Stomach smooth muscle (tissue), 2 donors: ENCODE measurements at regions not wholly inside any gene's neighbourhood (a gene's known extent, or its start where the extent isn't known, plus 50 kb on each side); places are given as distances from the start of the nearest gene placed in this dataset.

Source experiments
- H3K27ac ChIP-seq: one replicate; pipeline ENCODE4 v1.7.0; 2013; ENCODE audit warnings: mild to moderate bottlenecking, low read length, inconsistent platforms
- H3K27me3 ChIP-seq, 2 donors: one replicate each; pipeline ENCODE4 v1.7.0; 2013; ENCODE audit warnings: low read length in 2 of 2; ENCODE audit not compliant: insufficient read depth in 2 of 2, control insufficient read depth in 1 of 2
- H3K36me3 ChIP-seq, 2 donors: one replicate each; pipeline ENCODE4 v1.7.0; 2013; ENCODE audit warnings: low read length in 2 of 2; ENCODE audit not compliant: control insufficient read depth in 2 of 2, insufficient read depth in 2 of 2
- H3K4me1 ChIP-seq: one replicate; pipeline ENCODE4 v1.7.0; 2013; ENCODE audit warnings: low read length; ENCODE audit not compliant: control insufficient read depth, insufficient read depth
- H3K4me3 ChIP-seq, 2 donors: one replicate each; pipeline ENCODE4 v1.7.0; 2013; ENCODE audit warnings: low read length in 2 of 2
- H3K9ac ChIP-seq, 2 donors: one replicate each; pipeline ENCODE4 v1.7.0; 2013; ENCODE audit warnings: low read length in 2 of 2, mild to moderate bottlenecking in 1 of 2
- H3K9me3 ChIP-seq, 2 donors: one replicate each; pipeline ENCODE4 v1.7.0; 2013; ENCODE audit warnings: low read length in 2 of 2; ENCODE audit not compliant: control insufficient read depth in 2 of 2
- donor health status: healthy.
- donor health status: Pancreatic carcinoma.

- Histone ChIP-seq H3K4me3 (no peak overlapping the region), H3K36me3 (no peaks in the 10 kb centered on the region), H3K4me1 (no peaks in the 10 kb centered on the region), H3K9me3 (no peaks in the 10 kb centered on the region), H3K27me3 (no peaks in the 10 kb centered on the region), H3K9ac (no peak overlapping the region), H3K27ac (no peak overlapping the region)
These were observed 1582.8 kb downstream of the AACS start for GRCh38 chr12:126648074-126648473.

- H3K9me3 ChIP-seq: no peaks in the 10 kb centered on the region
- no peak overlapping the region for H3K27ac ChIP-seq
- H3K27me3 ChIP-seq: no peaks in the 10 kb centered on the region
- no peak overlapping the region for H3K4me3 ChIP-seq
- no peaks in the 10 kb centered on the region for H3K4me1 ChIP-seq
- H3K9ac ChIP-seq: no peak overlapping the region
- H3K36me3 ChIP-seq: no peaks in the 10 kb centered on the region
These were observed 1585.9 kb downstream of the AACS start for GRCh38 chr12:126651133-126651532.

- no peak overlapping the region for H3K9ac ChIP-seq
- H3K27me3 ChIP-seq: no peaks in the 10 kb centered on the region
- H3K4me1 ChIP-seq: no peaks in the 10 kb centered on the region
- no peak overlapping the region for H3K27ac ChIP-seq
- no peaks in the 10 kb centered on the region for H3K36me3 ChIP-seq
- no peak overlapping the region for H3K4me3 ChIP-seq
- peaks cover 3% of the 10 kb centered on the region in 2 donors for H3K9me3 ChIP-seq
These were observed 1598.3 kb downstream of the AACS start for GRCh38 chr12:126663304-126664094.

GRCh38 chr12:126667339-126667738, 1599.6 kb upstream of the TMEM132C start:
- no peak overlapping the region for H3K27ac ChIP-seq
- H3K9me3 ChIP-seq: peaks cover 3% of the 10 kb centered on the region in 2 donors
- no peaks in the 10 kb centered on the region for H3K4me1 ChIP-seq
- no peaks in the 10 kb centered on the region for H3K27me3 ChIP-seq
- H3K9ac ChIP-seq: no peak overlapping the region
- H3K36me3 ChIP-seq: no peaks in the 10 kb centered on the region
- no peak overlapping the region for H3K4me3 ChIP-seq

DNA sequence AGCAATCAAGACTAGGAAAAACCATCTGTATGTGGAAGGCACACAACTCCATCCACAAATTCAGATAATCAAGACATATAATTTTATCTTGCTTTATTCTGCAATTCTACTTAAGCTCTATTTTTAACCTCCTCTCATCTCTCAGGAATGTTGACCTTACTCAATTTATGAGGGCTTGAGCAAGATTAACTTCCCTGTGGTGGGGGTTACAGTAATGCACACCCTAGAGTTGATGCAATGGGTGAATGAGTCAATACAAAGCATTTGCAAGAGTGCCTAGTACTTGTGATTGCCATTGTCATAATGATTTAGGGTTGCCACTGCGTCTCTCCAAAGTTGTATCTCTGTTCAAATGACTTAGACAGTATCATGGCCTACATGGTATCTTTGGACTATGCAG, 1598.4 kb upstream of the TMEM132C start:
- Histone ChIP-seq H3K9me3 (no peaks in the 10 kb centered on the region), H3K27me3 (no peaks in the 10 kb centered on the region), H3K27ac (no peak overlapping the region), H3K9ac (no peak overlapping the region), H3K36me3 (no peaks in the 10 kb centered on the region), H3K4me3 (no peak overlapping the region), H3K4me1 (no peaks in the 10 kb centered on the region)

- Histone ChIP-seq H3K4me1 (no peaks in the 10 kb centered on the region), H3K27ac (no peak overlapping the region), H3K27me3 (no peaks in the 10 kb centered on the region), H3K9me3 (no peaks in the 10 kb centered on the region), H3K4me3 (no peak overlapping the region), H3K36me3 (no peaks in the 10 kb centered on the region), H3K9ac (no peak overlapping the region)
These were observed 1598.0 kb upstream of the TMEM132C start for GRCh38 chr12:126668961-126669360.

DNA sequence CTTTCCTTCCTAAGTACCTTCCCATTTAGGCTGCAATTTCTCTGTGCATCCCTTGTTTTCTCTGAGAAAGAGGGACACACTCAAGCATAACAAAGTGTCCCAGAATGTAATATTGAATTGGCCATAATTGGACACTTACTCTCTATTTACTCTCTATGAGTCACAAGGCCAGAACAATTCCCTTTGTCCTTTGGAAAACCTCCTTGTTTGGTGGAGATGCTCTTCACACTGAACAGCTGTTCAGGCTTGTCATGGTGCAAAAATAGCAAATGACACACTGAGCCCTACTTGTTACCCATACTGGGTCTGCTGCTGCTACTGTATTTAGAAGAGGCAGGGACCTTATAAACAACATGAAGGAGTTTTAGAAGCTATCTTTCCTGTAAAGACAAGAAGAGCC, 1590.5 kb upstream of the TMEM132C start:
- Histone ChIP-seq H3K4me3 (no peak overlapping the region), H3K4me1 (no peaks in the 10 kb centered on the region), H3K9ac (no peak overlapping the region), H3K27ac (no peak overlapping the region), H3K27me3 (no peaks in the 10 kb centered on the region), H3K9me3 (no peaks in the 10 kb centered on the region), H3K36me3 (no peaks in the 10 kb centered on the region)

DNA sequence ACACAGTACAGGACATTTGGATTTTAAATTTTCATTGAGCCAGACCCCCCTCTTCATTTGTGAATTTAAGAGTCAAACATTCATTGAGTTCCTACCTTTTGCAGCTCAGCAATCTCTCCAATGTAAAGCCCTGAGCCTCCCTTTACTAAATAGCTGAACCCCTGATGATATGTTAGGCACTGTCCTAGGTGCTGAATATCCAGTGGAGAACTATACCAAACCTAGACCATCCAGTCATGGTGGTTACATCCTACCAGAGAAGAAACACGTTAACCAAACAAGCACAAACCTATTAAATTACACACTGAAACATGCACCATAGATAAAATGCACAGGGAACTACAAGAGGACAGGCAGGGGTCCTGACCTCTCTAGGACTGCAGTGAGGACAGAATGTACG, 1585.3 kb upstream of the TMEM132C start:
- Histone ChIP-seq H3K4me3 (no peak overlapping the region), H3K9me3 (no peaks in the 10 kb centered on the region), H3K4me1 (no peaks in the 10 kb centered on the region), H3K36me3 (no peaks in the 10 kb centered on the region), H3K9ac (no peak overlapping the region), H3K27ac (no peak overlapping the region), H3K27me3 (no peaks in the 10 kb centered on the region)

- Histone ChIP-seq H3K4me1 (no peaks in the 10 kb centered on the region), H3K27ac (no peak overlapping the region), H3K27me3 (no peaks in the 10 kb centered on the region), H3K4me3 (no peak overlapping the region), H3K9ac (no peak overlapping the region), H3K36me3 (no peaks in the 10 kb centered on the region), H3K9me3 (no peaks in the 10 kb centered on the region)
These were observed 1582.3 kb upstream of the TMEM132C start for GRCh38 chr12:126684703-126685102.

DNA sequence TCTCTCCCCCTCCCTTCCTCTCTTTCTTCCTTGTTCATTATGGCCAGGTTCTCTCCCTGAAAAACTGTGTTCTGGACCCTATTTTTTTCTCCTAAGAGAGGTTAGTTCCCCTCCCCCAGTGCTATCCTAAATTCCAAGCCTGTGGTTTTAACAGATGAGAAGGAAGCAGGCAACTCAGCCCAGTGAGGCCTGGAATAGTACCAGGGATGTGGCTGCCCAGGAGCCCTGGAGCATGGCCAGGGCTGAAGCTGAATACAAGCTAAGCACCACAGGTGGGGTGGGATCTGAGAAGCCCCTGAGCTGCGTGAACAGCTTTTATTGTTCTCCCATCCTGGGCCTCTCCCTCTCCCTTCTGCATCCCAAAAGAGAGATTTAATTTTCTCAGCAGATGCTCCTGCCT, 1581.3 kb upstream of the TMEM132C start:
- no peaks in the 10 kb centered on the region for H3K4me1 ChIP-seq
- H3K27ac ChIP-seq: no peak overlapping the region
- no peaks in the 10 kb centered on the region for H3K36me3 ChIP-seq
- H3K9me3 ChIP-seq: no peaks in the 10 kb centered on the region
- no peaks in the 10 kb centered on the region for H3K27me3 ChIP-seq
- H3K9ac ChIP-seq: no peak overlapping the region
- H3K4me3 ChIP-seq: no peak overlapping the region

DNA sequence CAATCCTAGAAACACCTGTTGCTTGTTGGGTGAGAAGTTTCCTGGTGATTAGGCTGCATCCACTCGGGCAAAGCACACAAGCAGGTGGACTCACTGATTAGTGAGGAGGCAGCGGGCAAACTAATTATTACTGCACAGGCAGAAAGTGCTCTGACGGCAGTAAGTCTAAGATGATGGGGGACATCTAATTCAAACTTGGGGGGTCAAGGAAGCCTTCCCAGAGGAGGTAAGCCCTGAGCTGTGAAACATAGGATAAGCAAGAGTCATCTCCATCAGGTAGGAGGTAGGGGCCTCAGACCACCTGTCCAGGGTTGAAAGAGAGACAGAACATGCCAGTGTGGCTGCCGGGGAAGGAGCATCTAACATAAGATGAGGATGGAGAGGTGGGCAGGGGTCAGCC, 1578.4 kb upstream of the TMEM132C start:
- Histone ChIP-seq H3K9me3 (peaks cover 0 to 3% of the 10 kb centered on the region in 2 donors), H3K27ac (no peak overlapping the region), H3K36me3 (no peaks in the 10 kb centered on the region), H3K4me3 (no peak overlapping the region), H3K4me1 (no peaks in the 10 kb centered on the region), H3K27me3 (peaks cover 0 to 2% of the 10 kb centered on the region in 2 donors), H3K9ac (no peak overlapping the region)
